Panc1 (cell line): ENCODE measurements at regions not wholly inside any gene's neighbourhood (a gene's known extent, or its start where the extent isn't known, plus 50 kb on each side); places are given as distances from the start of the nearest gene placed in this dataset.
A peak's percentile ranks its signal among the peaks of the same experiment; 100 is the strongest.

Experiments
- ATAC-seq: fragments of 200-7000 bp; cut with Tn5 transposase; 2 replicates; pipeline ENCODE4 v1.9.1; 2020; ENCODE audit warnings: mild to moderate bottlenecking, moderate library complexity
- BruUV-seq: library from RNA; stranded (reverse); fragments of 400-500 nt; replicated peaks from 2 replicates; lab custom pipeline; 2021; lab: Mats Ljungman, UMichigan
- CTCF ChIA-PET: fragments of 300-600 bp; sonication (Branson Sonifier 250); formaldehyde crosslinking; loops from one replicate; lab custom pipeline; 2022; ENCODE audit warnings: antibody characterized with exemption; lab: Charles Lee
- POLR2A ChIA-PET: fragments of 300-600 bp; sonication (Branson Sonifier 250); formaldehyde crosslinking; loops from one replicate; lab custom pipeline; 2022; ENCODE audit warnings: antibody characterized with exemption; lab: Charles Lee
- DNase-seq: peaks from one replicate; pipeline ENCODE4 v3.0.0-alpha.2; 2010; ENCODE audit warnings: low read depth, low spot score
- H3K27ac ChIP-seq: 2 replicates; pipeline ENCODE4 v1.5.1; 2011; ENCODE audit warnings: mild to moderate bottlenecking, low read length, inconsistent platforms
- H3K27me3 ChIP-seq: fragments of 200-500 bp; sonication (Bioruptor generic); 2 replicates; pipeline ENCODE4 v1.6.0; 2014; ENCODE audit warnings: low read length, inconsistent platforms; ENCODE audit not compliant: control insufficient read depth, insufficient read depth
- H3K36me3 ChIP-seq: fragments of 200-500 bp; sonication (Bioruptor generic); 2 replicates; pipeline ENCODE4 v1.5.1; 2014; ENCODE audit warnings: inconsistent platforms, mild to moderate bottlenecking, low read length, moderate library complexity; ENCODE audit not compliant: control insufficient read depth, insufficient read depth
- H3K4me1 ChIP-seq: 2 replicates; pipeline ENCODE4 v1.5.1; 2011; ENCODE audit warnings: inconsistent platforms, mild to moderate bottlenecking, low read length, moderate library complexity; ENCODE audit not compliant: control insufficient read depth, insufficient read depth
- H3K4me3 ChIP-seq, 2 experiments: 2 replicates each; pipeline ENCODE4 v1.5.1; 2011 to 2012; ENCODE audit warnings: low read depth in 2 of 2, low read length in 2 of 2, mild to moderate bottlenecking in 2 of 2, inconsistent platforms in 1 of 2, moderate library complexity in 1 of 2
- H3K9me3 ChIP-seq: fragments of 200-500 bp; sonication (Bioruptor generic); 2 replicates; pipeline ENCODE4 v1.5.1; 2014; ENCODE audit warnings: low read depth, mild to moderate bottlenecking, inconsistent platforms, low read length, moderate library complexity; ENCODE audit not compliant: control insufficient read depth, insufficient read depth
- POLR2AphosphoS5 ChIP-seq: IDR thresholded peaks from 2 replicates; pipeline ENCODE4 v1.6.1; 2012; ENCODE audit warnings: mild to moderate bottlenecking, low read depth, low read length, moderate library complexity
- REST ChIP-seq, 2 experiments: IDR thresholded peaks; 2 replicates each; pipeline ENCODE4 v1.6.1; 2011 to 2012; ENCODE audit warnings: low read depth in 2 of 2, control low read depth in 1 of 2, low read length in 1 of 2, mild to moderate bottlenecking in 1 of 2, moderate library complexity in 1 of 2; ENCODE audit not compliant: insufficient read depth in 1 of 2
- SIN3A ChIP-seq: IDR thresholded peaks from 2 replicates; pipeline ENCODE4 v1.6.1; 2012; ENCODE audit warnings: low read depth, mild to moderate bottlenecking, low read length, moderate library complexity, borderline replicate concordance; ENCODE audit not compliant: insufficient read depth
- TCF7L2 ChIP-seq: IDR thresholded peaks from 2 replicates; pipeline ENCODE4 v1.6.1; 2011; ENCODE audit warnings: mild to moderate bottlenecking, low read depth, low read length, inconsistent platforms
- in situ Hi-C: cut with HindIII; loops from 2 replicates; pipeline ENCODE4 v1.10.0; 2016; ENCODE audit warnings: low sequenced_read_pairs, low pct_unique_long_range_greater_than_20kb
- intact Hi-C: fragments of 100-400 bp; cut with micrococcal nuclease; formaldehyde crosslinking; loops from one replicate; pipeline ENCODE4 v1.10.0; 2022; ENCODE audit not compliant: unreplicated experiment
- TF ChIP-seq, protein P1 (sequence below): fragments of 450-650 bp; IDR thresholded peaks from 2 replicates; pipeline ENCODE4 v1.5.1; 2017; ENCODE audit warnings: mild to moderate bottlenecking

DNA sequence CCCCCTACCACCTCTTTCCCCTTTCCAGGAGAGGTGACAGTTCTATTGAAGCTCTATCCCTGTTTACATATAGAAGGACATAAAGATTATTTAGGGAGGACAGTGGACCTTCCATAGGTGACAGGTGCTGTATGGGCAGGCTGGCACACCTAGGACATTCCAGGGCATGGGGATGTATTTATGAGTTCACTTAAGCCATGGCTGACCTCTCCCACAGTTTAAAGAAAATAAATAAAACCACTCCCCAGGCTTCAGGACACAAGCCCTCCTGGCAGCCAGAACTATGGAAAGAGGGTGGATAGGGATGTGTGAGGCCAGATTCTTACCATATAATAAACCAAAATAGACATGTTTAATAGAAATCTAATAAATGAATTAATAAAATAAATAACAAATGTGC is 85.6 kb upstream of the HOXC13 start:
- ChIA-PET POLR2A (no interaction called here), CTCF (no interaction called here)
- peak overlapping the region; percentile 61; the same call in 1 of the 2 replicates for H3K27ac ChIP-seq
- no peak overlapping the region for H3K4me3 ChIP-seq
- ATAC-seq (no peak), DNase-seq (no peak)
- no peaks in the 10 kb centered on the region for H3K27me3 ChIP-seq
- TF ChIP-seq POLR2AphosphoS5 (no peak), TCF7L2 (no peak), REST (IDR thresholded peaks at IDR 0.05; ENCODE audit: insufficient read depth in 1 of 2, low read depth in 2 of 2, low read length in 1 of 2) (no peak), SIN3A (no peak)
- TF ChIP-seq, protein P1, sequence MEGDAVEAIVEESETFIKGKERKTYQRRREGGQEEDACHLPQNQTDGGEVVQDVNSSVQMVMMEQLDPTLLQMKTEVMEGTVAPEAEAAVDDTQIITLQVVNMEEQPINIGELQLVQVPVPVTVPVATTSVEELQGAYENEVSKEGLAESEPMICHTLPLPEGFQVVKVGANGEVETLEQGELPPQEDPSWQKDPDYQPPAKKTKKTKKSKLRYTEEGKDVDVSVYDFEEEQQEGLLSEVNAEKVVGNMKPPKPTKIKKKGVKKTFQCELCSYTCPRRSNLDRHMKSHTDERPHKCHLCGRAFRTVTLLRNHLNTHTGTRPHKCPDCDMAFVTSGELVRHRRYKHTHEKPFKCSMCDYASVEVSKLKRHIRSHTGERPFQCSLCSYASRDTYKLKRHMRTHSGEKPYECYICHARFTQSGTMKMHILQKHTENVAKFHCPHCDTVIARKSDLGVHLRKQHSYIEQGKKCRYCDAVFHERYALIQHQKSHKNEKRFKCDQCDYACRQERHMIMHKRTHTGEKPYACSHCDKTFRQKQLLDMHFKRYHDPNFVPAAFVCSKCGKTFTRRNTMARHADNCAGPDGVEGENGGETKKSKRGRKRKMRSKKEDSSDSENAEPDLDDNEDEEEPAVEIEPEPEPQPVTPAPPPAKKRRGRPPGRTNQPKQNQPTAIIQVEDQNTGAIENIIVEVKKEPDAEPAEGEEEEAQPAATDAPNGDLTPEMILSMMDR, result no peak
- peaks cover 8% of the 10 kb centered on the region; the same call in 1 of the 2 replicates for H3K4me1 ChIP-seq
- intact Hi-C loops (no loop called here), in situ Hi-C loops (no loop called here)
- no TSS peak for BruUV-seq
- no peaks in the 10 kb centered on the region for H3K9me3 ChIP-seq
- no peaks in the 10 kb centered on the region for H3K36me3 ChIP-seq

DNA sequence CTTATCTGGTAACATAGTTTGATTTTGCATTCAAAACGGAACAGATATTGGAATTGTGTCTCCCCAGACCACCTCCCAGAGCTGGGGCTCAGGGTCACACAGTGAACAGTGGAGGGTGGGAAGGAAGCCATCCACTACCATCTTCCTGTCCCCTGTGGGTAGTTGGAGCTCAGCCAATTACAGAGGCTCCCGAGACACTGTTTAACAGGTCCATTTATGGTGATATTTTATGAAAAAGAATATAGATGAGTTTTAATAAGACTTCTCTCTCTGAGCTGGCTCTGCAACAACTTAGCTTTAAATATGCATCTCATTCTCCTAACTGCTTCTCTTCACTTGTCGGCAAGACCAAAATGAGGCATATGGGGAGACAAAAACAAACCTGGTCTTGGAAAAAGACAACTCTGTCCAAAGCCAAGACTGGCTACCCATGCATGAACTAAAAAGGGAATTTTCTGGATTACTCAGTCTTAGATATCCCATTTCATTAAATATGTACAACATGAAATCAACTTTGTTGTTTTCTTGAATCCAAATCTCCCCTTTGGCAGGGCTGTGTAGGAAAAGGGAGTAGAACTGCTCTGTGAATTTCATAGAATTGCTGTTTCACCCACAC is 83.8 kb upstream of the HOXC13 start:
- in situ Hi-C loops (no loop called here), intact Hi-C loops (no loop called here)
- Histone ChIP-seq H3K27ac (peak overlapping the region; percentile 67; the same call in 1 of the 2 replicates), H3K9me3 (no peaks in the 10 kb centered on the region), H3K27me3 (no peaks in the 10 kb centered on the region), H3K36me3 (no peaks in the 10 kb centered on the region), H3K4me3 (no peak overlapping the region), H3K4me1 (peaks cover 8% of the 10 kb centered on the region; the same call in 1 of the 2 replicates)
- ChIA-PET POLR2A (no interaction called here), CTCF (no interaction called here)
- no peak for ATAC-seq
- DNase-seq, result no peak
- no TSS peak for BruUV-seq
- no peak for TF ChIP-seq REST (IDR thresholded peaks at IDR 0.05; ENCODE audit: insufficient read depth in 1 of 2, low read depth in 2 of 2, low read length in 1 of 2)
